Heart left ventricle (tissue), 16 donors: ENCODE measurements at regions not wholly inside any gene's neighbourhood (a gene's known extent, or its start where the extent isn't known, plus 50 kb on each side); places are given as distances from the start of the nearest gene placed in this dataset.

Experiments used
- ATAC-seq, 4 donors: fragments of 200-7000 bp; cut with Tn5 transposase; one replicate each; pipeline ENCODE4 v1.9.1; 2020 to 2022; ENCODE audit warnings: moderate library complexity in 4 of 4, mild to moderate bottlenecking in 3 of 4, moderate number of reproducible peaks in 1 of 4
- DNase-seq, 5 donors: peaks; one replicate each; pipeline ENCODE4 v3.0.0-alpha.2; 2020
- H3K27ac ChIP-seq, 12 donors: fragments of 200-600 bp; sonication (generic) in 4 of 12; one replicate each; pipeline versions ENCODE4 v1.5.0 to v1.8.0; 2016 to 2022; ENCODE audit warnings: mild to moderate bottlenecking in 2 of 12
- H3K27me3 ChIP-seq, 9 donors: fragments of 200-600 bp; sonication (generic) in 2 of 9; one replicate each; pipeline versions ENCODE4 v1.5.1 to v1.8.0; 2016 to 2022; ENCODE audit warnings: mild to moderate bottlenecking in 3 of 9
- H3K36me3 ChIP-seq, 9 donors: fragments of 200-600 bp; sonication (generic) in 2 of 9; one replicate each; pipeline versions ENCODE4 v1.5.0 to v1.8.0; 2018 to 2022; ENCODE audit warnings: mild to moderate bottlenecking in 2 of 9
- H3K4me1 ChIP-seq, 12 donors: fragments of 200-600 bp; sonication (generic) in 4 of 12; one replicate each; pipeline versions ENCODE4 v1.5.0 to v1.8.0; 2016 to 2022; ENCODE audit warnings: mild to moderate bottlenecking in 3 of 12
- H3K4me3 ChIP-seq, 12 donors: fragments of 200-600 bp; sonication (generic) in 4 of 12; one replicate each; pipeline versions ENCODE4 v1.5.0 to v1.8.0; 2017 to 2022; ENCODE audit warnings: mild to moderate bottlenecking in 9 of 12, moderate library complexity in 4 of 12
- H3K9me3 ChIP-seq, 12 donors: fragments of 200-600 bp; sonication (generic) in 4 of 12; one replicate each; pipeline versions ENCODE4 v1.5.0 to v1.8.0; 2016 to 2022; ENCODE audit warnings: mild to moderate bottlenecking in 1 of 12
- POLR2A ChIP-seq, 2 donors: fragments of 450-650 bp; IDR thresholded peaks; one replicate each; pipeline ENCODE4 v1.6.1; 2017; ENCODE audit warnings: antibody characterized with exemption in 2 of 2, mild to moderate bottlenecking in 2 of 2, moderate library complexity in 2 of 2
- WGBS, 4 donors: extraction: QIAGEN DNeasy Blood & Tissue Kit in 2 of 4; methylation state at CpG; one replicate each; pipeline versions ENCODE4 v1.1.5 to v1.1.7; 2013 to 2018; 5-methylcytosine and 5-hydroxymethylcytosine counted together
- intact Hi-C, 10 donors: fragments of 100-400 bp; cut with DNase I; formaldehyde crosslinking; loops; one replicate each; pipeline versions ENCODE4 v1.11.1 to v1.14.2; 2022
- TF ChIP-seq, protein P1 (sequence below), 12 donors: fragments of 200-600 bp; sonication (generic) in 4 of 12; IDR thresholded peaks; one replicate each; pipeline versions ENCODE4 v1.5.0 to v1.8.0; 2018 to 2022; ENCODE audit warnings: antibody characterized with exemption in 12 of 12, mild to moderate bottlenecking in 5 of 12
- donor health status: ischemic (EF 13 %, LVEDD 7.1; RV severe dilation, severe dysfunction).
- donor health status: healthy with polysubstance abuse.
- donor health status: DM: no; HTN: yes; CAD: no.
- donor health status: DM: no; HTN: no; CAD: no.
- donor health status: ischemic (EF 25% LVEDD 6.9; RV normal size, moderate dysfunction).
- donor health status: ischemic (EF 25% LVEDD 5.7; RV mildly dilated, moderate dysfunction).
- donor health status: healthy.
- donor health status: DM: yes; HTN: yes; CAD: no.
- donor health status: ischemic (EF 35%, LVEDD 5.7; RV mildly dilated, moderate dysfunction).
- donor health status: nonischemic (EF 11% LVEDD 7.7; RV severe dilation, severe dysfunction).
- donor health status: DM: yes; HTN: yes; CAD: no.
- donor health status: PGD.
- donor health status: ischemic (EF 29% LVEDD 5.4; RV normal size, mild dysfunction).
- donor health status: nonischemic (EF 23%, LVEDD 6.1; RV moderate dilation, normal function).

DNA sequence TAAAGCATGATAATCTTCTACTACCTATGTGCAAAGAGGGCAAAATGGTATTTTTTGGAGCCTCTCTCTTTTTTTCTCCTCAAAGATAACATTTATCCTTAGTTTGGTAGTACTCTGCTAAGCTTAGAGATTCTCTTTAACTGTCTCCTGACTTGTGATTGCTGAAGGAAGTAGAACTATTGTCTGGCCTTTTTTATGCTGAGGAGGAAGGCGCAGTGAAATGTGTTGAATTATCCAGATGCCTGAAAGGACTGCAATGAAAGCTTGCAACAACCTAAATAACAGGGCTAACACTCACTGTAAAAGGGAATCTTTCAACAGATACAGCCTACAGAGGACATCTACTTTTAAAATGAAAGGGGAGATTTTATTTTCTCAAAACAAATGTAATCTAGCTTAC is 59.5 kb upstream of the CCDC160 start:
- Histone ChIP-seq H3K4me1 (no peaks in the 10 kb centered on the region), H3K9me3 (no peaks in the 10 kb centered on the region), H3K27me3 (peaks cover 0 to 63% (median 0%) of the 10 kb centered on the region in 9 donors), H3K36me3 (no peaks in the 10 kb centered on the region), H3K4me3 (no peak overlapping the region), H3K27ac (no peak overlapping the region)
- intact Hi-C loops = no loop called here
- TF ChIP-seq POLR2A (IDR thresholded peaks at IDR 0.05) = no peak
- TF ChIP-seq, protein P1, sequence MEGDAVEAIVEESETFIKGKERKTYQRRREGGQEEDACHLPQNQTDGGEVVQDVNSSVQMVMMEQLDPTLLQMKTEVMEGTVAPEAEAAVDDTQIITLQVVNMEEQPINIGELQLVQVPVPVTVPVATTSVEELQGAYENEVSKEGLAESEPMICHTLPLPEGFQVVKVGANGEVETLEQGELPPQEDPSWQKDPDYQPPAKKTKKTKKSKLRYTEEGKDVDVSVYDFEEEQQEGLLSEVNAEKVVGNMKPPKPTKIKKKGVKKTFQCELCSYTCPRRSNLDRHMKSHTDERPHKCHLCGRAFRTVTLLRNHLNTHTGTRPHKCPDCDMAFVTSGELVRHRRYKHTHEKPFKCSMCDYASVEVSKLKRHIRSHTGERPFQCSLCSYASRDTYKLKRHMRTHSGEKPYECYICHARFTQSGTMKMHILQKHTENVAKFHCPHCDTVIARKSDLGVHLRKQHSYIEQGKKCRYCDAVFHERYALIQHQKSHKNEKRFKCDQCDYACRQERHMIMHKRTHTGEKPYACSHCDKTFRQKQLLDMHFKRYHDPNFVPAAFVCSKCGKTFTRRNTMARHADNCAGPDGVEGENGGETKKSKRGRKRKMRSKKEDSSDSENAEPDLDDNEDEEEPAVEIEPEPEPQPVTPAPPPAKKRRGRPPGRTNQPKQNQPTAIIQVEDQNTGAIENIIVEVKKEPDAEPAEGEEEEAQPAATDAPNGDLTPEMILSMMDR (IDR thresholded peaks at IDR 0.05) = no peak
- ATAC-seq (no peak), DNase-seq (no peak)
- 46 to 78% (median 59%) methylated on average over 1 of the region's 1 CpG for WGBS, 4 donors

DNA sequence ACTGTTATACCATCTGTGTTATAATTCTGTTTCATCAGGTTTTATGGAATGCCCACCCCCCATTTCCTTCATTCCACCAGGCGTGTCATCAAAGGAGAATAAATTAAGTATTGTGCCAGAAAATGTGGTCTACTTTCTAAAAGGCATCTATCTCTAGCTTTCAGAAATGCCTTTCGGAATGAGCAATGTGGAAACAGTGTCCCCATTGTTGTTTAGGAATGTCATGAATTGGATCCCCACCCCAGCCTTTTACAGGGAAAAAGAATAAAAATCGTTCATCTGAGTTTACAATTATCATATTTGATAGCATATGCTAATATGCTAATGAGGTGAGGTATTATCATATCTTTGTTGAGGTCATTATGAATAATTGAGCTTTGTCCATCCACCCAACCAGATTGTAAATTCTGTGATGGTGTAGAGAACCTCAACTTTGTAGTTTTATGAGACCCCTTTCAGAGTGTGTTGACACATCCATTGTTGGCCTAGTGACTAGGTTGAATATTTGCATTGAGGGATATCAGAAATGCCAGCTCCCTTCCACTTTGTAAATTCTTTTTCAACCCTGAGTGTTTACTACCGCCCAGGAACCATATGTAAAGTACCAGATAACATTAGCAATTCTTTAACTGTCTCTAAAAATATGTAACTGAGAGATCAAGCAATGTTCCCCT is 56.2 kb upstream of the CCDC160 start:
- ATAC-seq (no peak), DNase-seq (no peak)
- H3K4me1 ChIP-seq = no peaks in the 10 kb centered on the region
- H3K27me3 ChIP-seq = peaks cover 0 to 52% (median 0%) of the 10 kb centered on the region in 9 donors
- H3K27ac ChIP-seq = no peak overlapping the region
- no peaks in the 10 kb centered on the region for H3K36me3 ChIP-seq
- 48 to 62% (median 52%) methylated on average over 4 of the region's 4 CpGs for WGBS, 4 donors
- H3K9me3 ChIP-seq = no peaks in the 10 kb centered on the region
- TF ChIP-seq, protein P1 (IDR thresholded peaks at IDR 0.05) = no peak
- TF ChIP-seq POLR2A (IDR thresholded peaks at IDR 0.05) = no peak
- H3K4me3 ChIP-seq = no peak overlapping the region
- intact Hi-C loops = no loop called here

DNA sequence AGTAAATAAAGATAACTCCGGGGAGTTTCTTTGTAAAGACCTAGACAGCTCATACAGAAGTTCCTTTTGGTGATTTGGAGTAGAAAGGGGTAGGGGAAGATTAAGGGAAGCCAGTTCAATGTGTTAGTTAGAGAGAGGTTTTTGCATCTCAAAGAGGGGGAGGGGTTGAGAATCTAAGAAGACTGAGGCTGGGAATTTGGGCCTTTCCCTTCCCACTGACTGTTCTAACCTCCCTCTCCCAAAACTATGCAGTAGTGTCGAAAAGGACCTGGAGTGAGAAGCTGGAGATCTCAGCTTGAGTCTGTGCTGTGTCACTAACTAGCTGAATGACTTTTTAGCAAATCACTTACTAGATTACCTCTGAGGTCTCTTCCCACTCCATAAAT is 55.7 kb upstream of the CCDC160 start:
- no peak for ATAC-seq
- WGBS, 4 donors = 49 to 73% (median 63%) methylated on average over 2 of the region's 2 CpGs
- Histone ChIP-seq H3K4me1 (no peaks in the 10 kb centered on the region), H3K4me3 (no peak overlapping the region), H3K27me3 (peaks cover 0 to 50% (median 0%) of the 10 kb centered on the region in 9 donors), H3K27ac (no peak overlapping the region), H3K36me3 (no peaks in the 10 kb centered on the region), H3K9me3 (no peaks in the 10 kb centered on the region)
- TF ChIP-seq POLR2A (IDR thresholded peaks at IDR 0.05) = no peak
- TF ChIP-seq, protein P1 (IDR thresholded peaks at IDR 0.05) = no peak
- DNase-seq = no peak
- intact Hi-C loops = no loop called here

DNA sequence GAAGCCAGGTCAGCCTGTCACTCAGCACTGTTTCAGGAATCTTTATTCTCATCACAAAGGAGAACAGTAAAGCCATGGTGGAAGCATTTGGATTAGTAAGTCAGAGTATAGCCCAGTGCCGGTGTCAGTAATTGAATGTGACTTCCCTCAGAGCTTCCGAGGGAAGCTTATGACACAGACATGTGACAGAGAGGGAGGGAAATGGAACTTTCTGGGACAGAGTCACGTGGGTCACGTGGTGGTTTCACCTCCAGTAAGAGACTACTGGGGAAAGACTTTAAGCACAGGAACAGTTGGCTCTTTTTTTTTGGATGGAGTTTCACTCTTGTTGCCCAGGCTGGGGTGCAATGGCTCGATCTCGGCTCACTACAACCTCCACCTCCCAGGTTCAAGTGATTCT is 53.3 kb upstream of the CCDC160 start:
- DNase-seq = no peak
- WGBS, 4 donors = 66 to 77% (median 71%) methylated on average over 6 of the region's 6 CpGs
- no peaks in the 10 kb centered on the region for H3K9me3 ChIP-seq
- no peak for ATAC-seq
- intact Hi-C loops = no loop called here
- H3K4me1 ChIP-seq = no peaks in the 10 kb centered on the region
- TF ChIP-seq POLR2A (IDR thresholded peaks at IDR 0.05) = no peak
- TF ChIP-seq, protein P1 (IDR thresholded peaks at IDR 0.05) = no peak
- H3K4me3 ChIP-seq = no peak overlapping the region
- peaks cover 0 to 51% (median 0%) of the 10 kb centered on the region in 9 donors for H3K27me3 ChIP-seq
- H3K36me3 ChIP-seq = no peaks in the 10 kb centered on the region
- H3K27ac ChIP-seq = no peak overlapping the region
